SK-N-SH (cell line): ENCODE measurements at regions not wholly inside any gene's neighbourhood (a gene's known extent, or its start where the extent isn't known, plus 50 kb on each side); places are given as distances from the start of the nearest gene placed in this dataset.

Experiments used
- CTCF ChIP-seq: fragments of 200-600 bp; sonication (generic); IDR thresholded peaks from 2 replicates; pipeline ENCODE4 v1.6.1; 2017; ENCODE audit warnings: antibody characterized with exemption, mild to moderate bottlenecking, moderate library complexity
- EP300 ChIP-seq, 2 experiments: IDR thresholded peaks; 2 replicates each; pipeline versions ENCODE4 v1.4.0 to v1.6.1; 2012; ENCODE audit warnings: borderline replicate concordance in 1 of 2, low read depth in 1 of 2, low read length in 1 of 2
- EZH2phosphoT487 ChIP-seq: fragments of 200-600 bp; sonication (generic); IDR thresholded peaks from 2 replicates; pipeline ENCODE4 v1.6.1; 2017; ENCODE audit warnings: low read depth, mixed run types, mild to moderate bottlenecking, antibody characterized with exemption, moderate library complexity, borderline replicate concordance
- FOSL2 ChIP-seq: IDR thresholded peaks from 2 replicates; pipeline ENCODE4 v1.4.0; 2012; ENCODE audit warnings: low read depth, mild to moderate bottlenecking, moderate library complexity, borderline replicate concordance
- JUND ChIP-seq: IDR thresholded peaks from 2 replicates; pipeline ENCODE4 v1.4.0; 2012
- MAX ChIP-seq: IDR thresholded peaks from 2 replicates; pipeline ENCODE4 v1.4.0; 2012; ENCODE audit warnings: low read depth
- POLR2AphosphoS5 ChIP-seq: IDR thresholded peaks from 2 replicates; pipeline ENCODE4 v1.6.1; 2012; ENCODE audit warnings: low read depth, low read length
- REST ChIP-seq: IDR thresholded peaks from 2 replicates; pipeline ENCODE4 v1.6.1; 2012; ENCODE audit warnings: mild to moderate bottlenecking, low read depth, low read length, moderate library complexity
- TAF1 ChIP-seq: IDR thresholded peaks from 2 replicates; pipeline ENCODE4 v1.6.1; 2012; ENCODE audit warnings: low read depth, mild to moderate bottlenecking, low read length, moderate library complexity, borderline replicate concordance
- YY1 ChIP-seq: IDR thresholded peaks from 2 replicates; pipeline ENCODE4 v1.4.0; 2012; ENCODE audit warnings: low read depth, mild to moderate bottlenecking

- TF ChIP-seq JUND (no peak), CTCF (no peak), MAX (no peak), EZH2phosphoT487 (no peak), TAF1 (no peak), EP300 (IDR thresholded peaks at IDR 0.05; ENCODE audit: borderline replicate concordance in 1 of 2, low read depth in 1 of 2, low read length in 1 of 2) (no peak), POLR2AphosphoS5 (no peak), YY1 (no peak), REST (no peak), FOSL2 (no peak)
These were observed 55.2 kb upstream of the DLK1 start for GRCh38 chr14:100671386-100671901.
